Heart left ventricle (tissue), 13 donors: ENCODE measurements at regions not wholly inside any gene's neighbourhood (a gene's known extent, or its start where the extent isn't known, plus 50 kb on each side); places are given as distances from the start of the nearest gene placed in this dataset.

Experiments used
- POLR2A ChIP-seq, 2 donors: fragments of 450-650 bp; IDR thresholded peaks; one replicate each; pipeline ENCODE4 v1.6.1; 2017; ENCODE audit warnings: antibody characterized with exemption in 2 of 2, mild to moderate bottlenecking in 2 of 2, moderate library complexity in 2 of 2
- TF ChIP-seq, protein P1 (sequence below), 12 donors: fragments of 200-600 bp; sonication (generic) in 4 of 12; IDR thresholded peaks; one replicate each; pipeline versions ENCODE4 v1.5.0 to v1.8.0; 2018 to 2022; ENCODE audit warnings: antibody characterized with exemption in 12 of 12, mild to moderate bottlenecking in 5 of 12
- donor health status: ischemic (EF 13 %, LVEDD 7.1; RV severe dilation, severe dysfunction).
- donor health status: DM: no; HTN: yes; CAD: no.
- donor health status: DM: no; HTN: no; CAD: no.
- donor health status: ischemic (EF 25% LVEDD 6.9; RV normal size, moderate dysfunction).
- donor health status: ischemic (EF 25% LVEDD 5.7; RV mildly dilated, moderate dysfunction).
- donor health status: ischemic (EF 35%, LVEDD 5.7; RV mildly dilated, moderate dysfunction).
- donor health status: nonischemic (EF 11% LVEDD 7.7; RV severe dilation, severe dysfunction).
- donor health status: DM: yes; HTN: yes; CAD: no.
- donor health status: PGD.
- donor health status: ischemic (EF 29% LVEDD 5.4; RV normal size, mild dysfunction).
- donor health status: nonischemic (EF 23%, LVEDD 6.1; RV moderate dilation, normal function).

DNA sequence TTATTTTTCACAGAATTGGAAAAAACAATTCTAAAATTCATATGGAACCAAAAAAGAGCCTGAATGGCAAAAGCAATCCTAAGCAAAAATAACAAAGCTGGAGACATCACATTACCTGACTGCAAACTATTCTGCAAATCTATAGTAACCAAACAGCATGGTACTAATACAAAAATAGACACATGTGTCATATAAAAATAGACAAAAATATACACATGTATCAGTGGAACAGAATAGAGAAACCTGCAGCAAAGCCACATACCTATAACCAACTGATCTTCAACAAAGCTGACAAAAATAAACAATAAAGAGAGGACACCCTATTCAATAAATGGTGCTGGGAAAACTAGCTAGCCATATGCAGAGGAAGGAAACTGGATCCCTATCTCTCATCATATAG lies 259.6 kb downstream of the IGSF11 start:
- no peak for TF ChIP-seq POLR2A (IDR thresholded peaks at IDR 0.05)
- TF ChIP-seq, protein P1, sequence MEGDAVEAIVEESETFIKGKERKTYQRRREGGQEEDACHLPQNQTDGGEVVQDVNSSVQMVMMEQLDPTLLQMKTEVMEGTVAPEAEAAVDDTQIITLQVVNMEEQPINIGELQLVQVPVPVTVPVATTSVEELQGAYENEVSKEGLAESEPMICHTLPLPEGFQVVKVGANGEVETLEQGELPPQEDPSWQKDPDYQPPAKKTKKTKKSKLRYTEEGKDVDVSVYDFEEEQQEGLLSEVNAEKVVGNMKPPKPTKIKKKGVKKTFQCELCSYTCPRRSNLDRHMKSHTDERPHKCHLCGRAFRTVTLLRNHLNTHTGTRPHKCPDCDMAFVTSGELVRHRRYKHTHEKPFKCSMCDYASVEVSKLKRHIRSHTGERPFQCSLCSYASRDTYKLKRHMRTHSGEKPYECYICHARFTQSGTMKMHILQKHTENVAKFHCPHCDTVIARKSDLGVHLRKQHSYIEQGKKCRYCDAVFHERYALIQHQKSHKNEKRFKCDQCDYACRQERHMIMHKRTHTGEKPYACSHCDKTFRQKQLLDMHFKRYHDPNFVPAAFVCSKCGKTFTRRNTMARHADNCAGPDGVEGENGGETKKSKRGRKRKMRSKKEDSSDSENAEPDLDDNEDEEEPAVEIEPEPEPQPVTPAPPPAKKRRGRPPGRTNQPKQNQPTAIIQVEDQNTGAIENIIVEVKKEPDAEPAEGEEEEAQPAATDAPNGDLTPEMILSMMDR (IDR thresholded peaks at IDR 0.05) = no peak
